ENCODE measurements at regions not wholly inside any gene's neighbourhood (a gene's known extent, or its start where the extent isn't known, plus 50 kb on each side); places are given as distances from the start of the nearest gene placed in this dataset.

DNA sequence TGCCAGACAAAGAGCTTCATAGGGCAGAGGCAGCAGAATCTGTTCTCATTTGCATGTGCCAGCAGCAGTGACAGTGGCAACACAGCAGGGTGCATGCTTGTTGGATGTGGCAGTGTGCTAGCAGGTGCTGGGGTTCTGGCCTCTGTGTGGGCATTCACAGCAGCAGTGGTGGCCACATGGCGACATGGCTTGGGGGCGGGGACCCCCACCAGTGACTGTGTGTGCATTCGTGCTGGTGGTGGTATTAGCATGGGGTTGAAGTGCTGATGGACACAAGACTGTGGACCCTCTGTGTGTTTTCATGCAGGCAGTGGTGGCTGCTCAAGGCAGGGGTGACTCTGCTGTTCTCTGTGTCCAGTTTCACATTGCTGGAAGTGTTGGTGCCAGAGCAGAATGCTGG is 183.2 kb upstream of the PDE4D start:
- TF ChIP-seq POLR2A (IDR thresholded peaks at IDR 0.05; ENCODE audit: low read depth, low read length) (no peak), POLR2AphosphoS5 (IDR thresholded peaks at IDR 0.05; ENCODE audit: low read depth, low read length) (no peak), TAF1 (IDR thresholded peaks at IDR 0.05; ENCODE audit: low read depth, low read length) (no peak), POU2F2 (IDR thresholded peaks at IDR 0.05; ENCODE audit: low read depth, low read length) (no peak), SPI1 (IDR thresholded peaks at IDR 0.05; ENCODE audit: low read depth, low read length) (no peak), PAX5 (IDR thresholded peaks at IDR 0.05; ENCODE audit: insufficient read depth, low read length, severe bottlenecking) (no peak)

Data from GM12891 (cell line).